Caco-2 (cell line): ENCODE measurements at regions not wholly inside any gene's neighbourhood (a gene's known extent, or its start where the extent isn't known, plus 50 kb on each side); places are given as distances from the start of the nearest gene placed in this dataset.
A peak's percentile ranks its signal among the peaks of the same experiment; 100 is the strongest.

Experiments
- BruUV-seq: library from RNA; stranded (reverse); fragments of 400-500 nt; replicated peaks from 2 replicates; lab custom pipeline; 2021; lab: Mats Ljungman, UMichigan
- CTCF ChIA-PET: fragments of 300-600 bp; sonication (Branson Sonifier 250); formaldehyde crosslinking; loops from one replicate; lab custom pipeline; 2022; ENCODE audit warnings: antibody characterized with exemption; lab: Charles Lee
- POLR2A ChIA-PET: fragments of 300-600 bp; sonication (Branson Sonifier 250); formaldehyde crosslinking; loops from one replicate; lab custom pipeline; 2022; ENCODE audit warnings: antibody characterized with exemption; lab: Charles Lee
- DNase-seq, 2 experiments: peaks; one replicate each; pipeline versions ENCODE4 v3.0.0 to v3.0.0-alpha.2; 2020 to 2022
- H3K27me3 ChIP-seq: replicated peaks from 2 replicates; pipeline ENCODE4 v1.6.0; 2011; ENCODE audit warnings: low read length; ENCODE audit not compliant: control insufficient read depth, insufficient read depth
- H3K36me3 ChIP-seq: 2 replicates; pipeline ENCODE4 v1.5.1; 2011; ENCODE audit warnings: low read length; ENCODE audit not compliant: control insufficient read depth, insufficient read depth
- H3K4me1 ChIP-seq: fragments of 250-450 bp; sonication (Bioruptor Pico); 2 replicates; pipeline ENCODE4 v1.5.1; 2020; ENCODE audit warnings: mild to moderate bottlenecking
- H3K4me3 ChIP-seq: 2 replicates; pipeline ENCODE4 v1.5.1; 2011; ENCODE audit warnings: low read depth, mild to moderate bottlenecking, control low read depth, low read length
- H3K9me3 ChIP-seq: fragments of 250-450 bp; sonication (Bioruptor Pico); 2 replicates; pipeline ENCODE4 v1.5.1; 2020; ENCODE audit warnings: mild to moderate bottlenecking, moderate library complexity
- H3K27ac Mint-ChIP-seq: one replicate; pipeline ENCODE4 v1.8.0; 2022; ENCODE audit warnings: mixed read lengths; ENCODE audit not compliant: unreplicated experiment
- H3K27me3 Mint-ChIP-seq: one replicate; pipeline ENCODE4 v1.8.0; 2022; ENCODE audit warnings: mixed read lengths; ENCODE audit not compliant: insufficient read depth, unreplicated experiment
- H3K36me3 Mint-ChIP-seq: one replicate; pipeline ENCODE4 v1.8.0; 2022; ENCODE audit warnings: mild to moderate bottlenecking, mixed read lengths; ENCODE audit not compliant: insufficient read depth, unreplicated experiment
- H3K4me1 Mint-ChIP-seq: one replicate; pipeline ENCODE4 v1.8.0; 2022; ENCODE audit warnings: low read depth, mixed read lengths; ENCODE audit not compliant: unreplicated experiment
- H3K4me3 Mint-ChIP-seq: one replicate; pipeline ENCODE4 v1.8.0; 2022; ENCODE audit warnings: mild to moderate bottlenecking, moderate library complexity, mixed read lengths; ENCODE audit not compliant: unreplicated experiment
- H3K9me3 Mint-ChIP-seq: one replicate; pipeline ENCODE4 v1.8.0; 2022; ENCODE audit warnings: mixed read lengths; ENCODE audit not compliant: unreplicated experiment
- intact Hi-C: fragments of 100-400 bp; cut with micrococcal nuclease; formaldehyde crosslinking; loops from one replicate; pipeline ENCODE4 v1.10.0; 2022; ENCODE audit not compliant: unreplicated experiment
- TF ChIP-seq, protein P1 (sequence below), 2 experiments: fragments of 200-600 bp in 1 of 2; IDR thresholded peaks; 1 replicate in 1 of 2; 2 replicates in 1 of 2; pipeline versions ENCODE4 v1.5.1 to v1.8.0; 2011 to 2022; ENCODE audit warnings: antibody characterized with exemption in 1 of 2, control low read depth in 1 of 2, inconsistent platforms in 1 of 2, low read depth in 1 of 2, low read length in 1 of 2, mild to moderate bottlenecking in 1 of 2, moderate library complexity in 1 of 2; ENCODE audit not compliant: insufficient read depth in 1 of 2, severe bottlenecking in 1 of 2, unreplicated experiment in 1 of 2

DNA sequence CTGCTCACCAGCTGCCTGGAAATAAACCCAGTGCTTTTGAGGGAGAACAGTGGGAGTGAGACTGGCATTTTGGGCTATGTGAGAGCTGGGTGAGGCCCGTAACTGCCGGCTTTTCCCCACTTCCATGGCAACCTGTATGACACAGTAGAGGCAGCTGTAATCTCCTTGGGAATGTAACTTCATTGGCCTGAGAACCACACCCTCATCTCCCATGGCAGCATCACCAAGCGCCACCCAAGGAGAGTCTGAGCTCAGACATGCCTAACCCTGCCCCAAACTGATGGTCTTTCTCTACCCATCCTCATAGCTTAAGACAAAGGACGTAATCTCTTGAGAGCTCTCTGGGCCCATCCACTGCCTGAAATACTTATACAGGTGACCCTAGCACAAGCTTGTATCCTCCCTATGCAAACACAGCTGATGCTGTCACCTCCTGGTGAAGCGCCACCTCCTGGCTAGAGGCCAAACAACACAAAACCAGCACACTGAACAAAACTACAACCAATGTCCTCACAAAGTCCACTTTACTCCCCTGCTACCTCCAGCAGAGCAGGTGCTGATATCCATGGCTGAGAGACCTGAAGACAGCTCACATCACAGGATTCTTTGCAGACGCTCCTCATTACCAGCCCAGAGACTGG is 763.4 kb upstream of the NRXN1 start:
- peak in 1 of 2 experiments; percentile 16 for DNase-seq
- no peak overlapping the region for H3K4me3 Mint-ChIP-seq
- Histone ChIP-seq H3K27me3 (no peaks in the 10 kb centered on the region), H3K4me3 (no peak overlapping the region), H3K9me3 (no peaks in the 10 kb centered on the region), H3K4me1 (no peaks in the 10 kb centered on the region), H3K36me3 (no peaks in the 10 kb centered on the region)
- intact Hi-C loops = no loop called here
- CTCF ChIA-PET = interaction anchor here (0.6 to 0.8 kb wide), 2 partner anchors 13 to 840 kb away, joined by 3 read pairs; no protein-coding TSS in a partner anchor
- TF ChIP-seq, protein P1, sequence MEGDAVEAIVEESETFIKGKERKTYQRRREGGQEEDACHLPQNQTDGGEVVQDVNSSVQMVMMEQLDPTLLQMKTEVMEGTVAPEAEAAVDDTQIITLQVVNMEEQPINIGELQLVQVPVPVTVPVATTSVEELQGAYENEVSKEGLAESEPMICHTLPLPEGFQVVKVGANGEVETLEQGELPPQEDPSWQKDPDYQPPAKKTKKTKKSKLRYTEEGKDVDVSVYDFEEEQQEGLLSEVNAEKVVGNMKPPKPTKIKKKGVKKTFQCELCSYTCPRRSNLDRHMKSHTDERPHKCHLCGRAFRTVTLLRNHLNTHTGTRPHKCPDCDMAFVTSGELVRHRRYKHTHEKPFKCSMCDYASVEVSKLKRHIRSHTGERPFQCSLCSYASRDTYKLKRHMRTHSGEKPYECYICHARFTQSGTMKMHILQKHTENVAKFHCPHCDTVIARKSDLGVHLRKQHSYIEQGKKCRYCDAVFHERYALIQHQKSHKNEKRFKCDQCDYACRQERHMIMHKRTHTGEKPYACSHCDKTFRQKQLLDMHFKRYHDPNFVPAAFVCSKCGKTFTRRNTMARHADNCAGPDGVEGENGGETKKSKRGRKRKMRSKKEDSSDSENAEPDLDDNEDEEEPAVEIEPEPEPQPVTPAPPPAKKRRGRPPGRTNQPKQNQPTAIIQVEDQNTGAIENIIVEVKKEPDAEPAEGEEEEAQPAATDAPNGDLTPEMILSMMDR (IDR thresholded peaks at IDR 0.05; ENCODE audit: insufficient read depth in 1 of 2, low read depth in 1 of 2, low read length in 1 of 2, severe bottlenecking in 1 of 2, unreplicated experiment in 1 of 2) = peak; percentile 26 to 30
- no peaks in the 10 kb centered on the region for H3K4me1 Mint-ChIP-seq
- POLR2A ChIA-PET = no interaction called here
- BruUV-seq = no TSS peak
- H3K27me3 Mint-ChIP-seq = no peaks in the 10 kb centered on the region
- H3K36me3 Mint-ChIP-seq = no peaks in the 10 kb centered on the region
- H3K9me3 Mint-ChIP-seq = peaks cover 11% of the 10 kb centered on the region
- no peak overlapping the region for H3K27ac Mint-ChIP-seq

DNA sequence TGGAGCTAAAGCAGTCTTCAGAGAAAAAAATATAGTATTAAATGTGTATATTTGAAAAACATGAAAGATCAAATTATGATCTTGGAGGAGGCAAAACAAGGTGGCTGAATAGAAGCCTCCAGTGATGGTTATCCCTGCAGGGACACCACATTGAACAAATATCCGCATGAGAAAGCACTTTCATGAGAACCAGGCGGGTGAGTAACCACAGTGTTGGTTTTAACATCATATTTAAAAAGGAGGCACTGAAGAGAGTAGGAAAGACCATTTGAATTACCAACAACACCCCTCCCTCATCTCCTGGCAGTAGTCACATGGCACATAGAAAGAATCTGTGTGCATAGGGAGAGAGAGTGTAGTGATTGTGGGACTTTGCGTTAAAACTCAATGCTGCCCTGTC is 759.6 kb upstream of the NRXN1 start:
- Mint-ChIP-seq H3K27ac (no peak overlapping the region), H3K4me1 (no peaks in the 10 kb centered on the region), H3K27me3 (no peaks in the 10 kb centered on the region), H3K4me3 (no peak overlapping the region), H3K9me3 (no peaks in the 10 kb centered on the region), H3K36me3 (no peaks in the 10 kb centered on the region)
- no peaks in the 10 kb centered on the region for H3K9me3 ChIP-seq
- no peaks in the 10 kb centered on the region for H3K4me1 ChIP-seq
- DNase-seq = no peak
- H3K4me3 ChIP-seq = no peak overlapping the region
- ChIA-PET POLR2A (no interaction called here), CTCF (no interaction called here)
- intact Hi-C loops = no loop called here
- BruUV-seq = no TSS peak
- H3K36me3 ChIP-seq = no peaks in the 10 kb centered on the region
- H3K27me3 ChIP-seq = no peaks in the 10 kb centered on the region
- TF ChIP-seq, protein P1 (IDR thresholded peaks at IDR 0.05; ENCODE audit: insufficient read depth in 1 of 2, low read depth in 1 of 2, low read length in 1 of 2, severe bottlenecking in 1 of 2, unreplicated experiment in 1 of 2) = no peak

DNA sequence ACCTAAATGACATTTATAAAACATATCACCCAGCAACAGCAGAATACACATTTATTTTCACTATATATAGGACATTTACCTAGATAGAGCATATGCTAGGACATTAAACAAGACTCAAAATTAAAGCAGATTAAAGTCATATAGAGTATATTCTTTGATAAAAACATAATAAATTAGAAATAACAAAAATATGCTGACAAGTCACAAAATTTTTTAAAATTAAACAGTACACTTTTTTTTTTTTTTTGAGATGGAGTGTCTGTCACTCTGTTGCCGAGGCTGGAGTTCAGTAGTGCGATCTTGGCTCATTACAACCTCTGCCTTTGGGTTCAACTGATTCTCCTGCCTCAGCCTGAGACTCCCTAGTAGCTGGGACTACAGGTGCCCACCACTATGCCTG is 758.9 kb upstream of the NRXN1 start:
- TF ChIP-seq, protein P1 (IDR thresholded peaks at IDR 0.05; ENCODE audit: insufficient read depth in 1 of 2, low read depth in 1 of 2, low read length in 1 of 2, severe bottlenecking in 1 of 2, unreplicated experiment in 1 of 2) = no peak
- no peaks in the 10 kb centered on the region for H3K9me3 Mint-ChIP-seq
- H3K4me3 ChIP-seq = no peak overlapping the region
- no peaks in the 10 kb centered on the region for H3K36me3 Mint-ChIP-seq
- no peaks in the 10 kb centered on the region for H3K4me1 Mint-ChIP-seq
- H3K36me3 ChIP-seq = no peaks in the 10 kb centered on the region
- no peaks in the 10 kb centered on the region for H3K27me3 ChIP-seq
- H3K27me3 Mint-ChIP-seq = no peaks in the 10 kb centered on the region
- H3K9me3 ChIP-seq = no peaks in the 10 kb centered on the region
- H3K4me1 ChIP-seq = no peaks in the 10 kb centered on the region
- ChIA-PET CTCF (no interaction called here), POLR2A (no interaction called here)
- no peak overlapping the region for H3K27ac Mint-ChIP-seq
- no TSS peak for BruUV-seq
- DNase-seq = no peak
- no peak overlapping the region for H3K4me3 Mint-ChIP-seq
- intact Hi-C loops = no loop called here
